ENCODE measurements at regions not wholly inside any gene's neighbourhood (a gene's known extent, or its start where the extent isn't known, plus 50 kb on each side); places are given as distances from the start of the nearest gene placed in this dataset.

DNA sequence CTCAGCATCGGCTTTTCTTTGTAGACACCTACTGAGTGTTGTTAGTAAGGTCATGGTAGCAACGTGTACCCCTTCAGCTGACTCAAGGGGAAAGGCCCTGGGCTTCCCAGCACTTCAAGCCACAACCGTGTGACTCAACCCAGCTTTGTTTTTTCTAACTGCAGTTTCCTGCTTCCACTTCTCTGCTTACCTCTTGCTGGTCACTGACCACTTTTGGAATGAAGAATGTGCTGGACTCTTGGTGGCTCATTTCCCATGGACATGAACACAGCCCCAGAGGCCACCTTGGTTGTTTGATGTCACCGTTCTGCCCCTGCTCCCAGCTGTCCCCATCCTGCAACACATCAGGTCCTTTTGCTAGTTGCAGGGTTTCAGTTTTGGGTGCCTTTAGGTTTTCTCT lies 69.5 kb upstream of the ZNF438 start:
- no peaks in the 10 kb centered on the region for H3K9me3 ChIP-seq (ENCODE audit: control insufficient read depth, insufficient read depth, low read length)
- H3K36me3 ChIP-seq (ENCODE audit: control insufficient read depth, insufficient read depth, low read length): no peaks in the 10 kb centered on the region
- no peaks in the 10 kb centered on the region for H3K4me1 ChIP-seq (ENCODE audit: control insufficient read depth, insufficient read depth, low read length)
- H3K27me3 ChIP-seq (ENCODE audit: control insufficient read depth, insufficient read depth, low read length): no peaks in the 10 kb centered on the region
- no peak overlapping the region for H3K9ac ChIP-seq (ENCODE audit: low read depth, low read length)
- H3K4me3 ChIP-seq (ENCODE audit: low read depth, low read length): no peak overlapping the region

GRCh38 chr10:31102421-31102820 lies 70.8 kb upstream of the ZNF438 start:
- Histone ChIP-seq H3K36me3 (ENCODE audit: control insufficient read depth, insufficient read depth, low read length) (no peaks in the 10 kb centered on the region), H3K4me1 (ENCODE audit: control insufficient read depth, insufficient read depth, low read length) (no peaks in the 10 kb centered on the region), H3K4me3 (ENCODE audit: low read depth, low read length) (no peak overlapping the region), H3K27me3 (ENCODE audit: control insufficient read depth, insufficient read depth, low read length) (no peaks in the 10 kb centered on the region), H3K9ac (ENCODE audit: low read depth, low read length) (no peak overlapping the region), H3K9me3 (ENCODE audit: control insufficient read depth, insufficient read depth, low read length) (no peaks in the 10 kb centered on the region)

- no peaks in the 10 kb centered on the region for H3K4me1 ChIP-seq (ENCODE audit: control insufficient read depth, insufficient read depth, low read length)
- no peaks in the 10 kb centered on the region for H3K27me3 ChIP-seq (ENCODE audit: control insufficient read depth, insufficient read depth, low read length)
- H3K36me3 ChIP-seq (ENCODE audit: control insufficient read depth, insufficient read depth, low read length): no peaks in the 10 kb centered on the region
- no peak overlapping the region for H3K4me3 ChIP-seq (ENCODE audit: low read depth, low read length)
- H3K9ac ChIP-seq (ENCODE audit: low read depth, low read length): no peak overlapping the region
- H3K9me3 ChIP-seq (ENCODE audit: control insufficient read depth, insufficient read depth, low read length): no peaks in the 10 kb centered on the region
Measured at GRCh38 chr10:31103112-31103511, 71.4 kb upstream of the ZNF438 start.

DNA sequence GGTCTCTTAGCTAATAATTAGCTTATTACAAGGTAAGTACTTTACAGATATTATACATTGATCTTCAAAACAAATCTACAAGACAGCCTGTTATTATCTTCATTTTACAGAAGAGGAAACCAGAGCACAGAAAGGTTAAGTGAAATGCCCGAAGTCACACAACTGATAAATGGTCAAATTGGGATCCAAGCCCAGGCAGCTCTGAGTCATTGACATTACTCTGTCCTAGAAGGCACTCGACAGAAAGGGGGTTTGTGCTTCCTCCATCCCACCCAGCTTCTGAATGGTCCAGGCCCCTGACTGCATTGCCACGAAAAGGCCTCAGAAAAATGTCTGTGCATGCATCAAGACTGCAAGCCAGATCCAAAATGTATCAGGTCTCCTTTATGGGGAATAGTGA lies 81.3 kb upstream of the ZNF438 start:
- no peak overlapping the region for H3K4me3 ChIP-seq (ENCODE audit: low read depth, low read length)
- H3K9ac ChIP-seq (ENCODE audit: low read depth, low read length): no peak overlapping the region
- H3K27me3 ChIP-seq (ENCODE audit: control insufficient read depth, insufficient read depth, low read length): no peaks in the 10 kb centered on the region
- H3K4me1 ChIP-seq (ENCODE audit: control insufficient read depth, insufficient read depth, low read length): no peaks in the 10 kb centered on the region
- H3K36me3 ChIP-seq (ENCODE audit: control insufficient read depth, insufficient read depth, low read length): no peaks in the 10 kb centered on the region
- H3K9me3 ChIP-seq (ENCODE audit: control insufficient read depth, insufficient read depth, low read length): no peaks in the 10 kb centered on the region

DNA sequence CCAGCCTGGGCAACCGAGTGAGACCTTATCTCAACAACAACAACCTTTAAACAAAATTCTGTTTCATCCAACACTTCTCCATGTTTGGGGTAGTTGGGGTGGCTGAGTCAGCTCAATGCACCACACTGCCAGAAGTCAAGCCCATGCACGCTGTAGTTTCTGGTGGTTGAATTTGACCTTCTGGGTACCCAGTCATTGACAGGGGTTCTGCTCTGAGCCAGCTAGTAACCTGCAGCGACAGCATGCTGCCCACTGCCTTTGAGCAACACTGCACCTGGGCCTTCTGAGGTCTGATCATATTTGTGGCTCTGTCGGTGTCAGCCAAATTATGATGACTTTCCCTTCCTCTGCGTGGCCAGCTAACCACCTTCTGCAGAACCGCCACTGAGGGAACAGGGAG lies 84.6 kb upstream of the ZNF438 start:
- H3K27me3 ChIP-seq (ENCODE audit: control insufficient read depth, insufficient read depth, low read length): no peaks in the 10 kb centered on the region
- no peaks in the 10 kb centered on the region for H3K36me3 ChIP-seq (ENCODE audit: control insufficient read depth, insufficient read depth, low read length)
- H3K4me1 ChIP-seq (ENCODE audit: control insufficient read depth, insufficient read depth, low read length): no peaks in the 10 kb centered on the region
- H3K4me3 ChIP-seq (ENCODE audit: low read depth, low read length): no peak overlapping the region
- H3K9me3 ChIP-seq (ENCODE audit: control insufficient read depth, insufficient read depth, low read length): no peaks in the 10 kb centered on the region
- no peak overlapping the region for H3K9ac ChIP-seq (ENCODE audit: low read depth, low read length)

- H3K36me3 ChIP-seq (ENCODE audit: control insufficient read depth, insufficient read depth, low read length): no peaks in the 10 kb centered on the region
- no peaks in the 10 kb centered on the region for H3K27me3 ChIP-seq (ENCODE audit: control insufficient read depth, insufficient read depth, low read length)
- H3K9me3 ChIP-seq (ENCODE audit: control insufficient read depth, insufficient read depth, low read length): no peaks in the 10 kb centered on the region
- H3K4me3 ChIP-seq (ENCODE audit: low read depth, low read length): no peak overlapping the region
- H3K4me1 ChIP-seq (ENCODE audit: control insufficient read depth, insufficient read depth, low read length): no peaks in the 10 kb centered on the region
- H3K9ac ChIP-seq (ENCODE audit: low read depth, low read length): no peak overlapping the region
Measured at GRCh38 chr10:31118556-31118955, 86.9 kb upstream of the ZNF438 start.

- H3K9me3 ChIP-seq (ENCODE audit: control insufficient read depth, insufficient read depth, low read length): no peaks in the 10 kb centered on the region
- no peak overlapping the region for H3K4me3 ChIP-seq (ENCODE audit: low read depth, low read length)
- H3K36me3 ChIP-seq (ENCODE audit: control insufficient read depth, insufficient read depth, low read length): no peaks in the 10 kb centered on the region
- no peaks in the 10 kb centered on the region for H3K27me3 ChIP-seq (ENCODE audit: control insufficient read depth, insufficient read depth, low read length)
- H3K9ac ChIP-seq (ENCODE audit: low read depth, low read length): no peak overlapping the region
- H3K4me1 ChIP-seq (ENCODE audit: control insufficient read depth, insufficient read depth, low read length): no peaks in the 10 kb centered on the region
Measured at GRCh38 chr10:31120392-31120791, 88.7 kb upstream of the ZNF438 start.

- Histone ChIP-seq H3K4me3 (ENCODE audit: low read depth, low read length) (no peak overlapping the region), H3K4me1 (ENCODE audit: control insufficient read depth, insufficient read depth, low read length) (no peaks in the 10 kb centered on the region), H3K36me3 (ENCODE audit: control insufficient read depth, insufficient read depth, low read length) (no peaks in the 10 kb centered on the region), H3K27me3 (ENCODE audit: control insufficient read depth, insufficient read depth, low read length) (no peaks in the 10 kb centered on the region), H3K9ac (ENCODE audit: low read depth, low read length) (no peak overlapping the region), H3K9me3 (ENCODE audit: control insufficient read depth, insufficient read depth, low read length) (no peaks in the 10 kb centered on the region)
Measured at GRCh38 chr10:31120961-31121685, 89.5 kb upstream of the ZNF438 start.

GRCh38 chr10:31121757-31122577 lies 90.3 kb upstream of the ZNF438 start:
- Histone ChIP-seq H3K9ac (ENCODE audit: low read depth, low read length) (no peak overlapping the region), H3K9me3 (ENCODE audit: control insufficient read depth, insufficient read depth, low read length) (no peaks in the 10 kb centered on the region), H3K4me1 (ENCODE audit: control insufficient read depth, insufficient read depth, low read length) (no peaks in the 10 kb centered on the region), H3K27me3 (ENCODE audit: control insufficient read depth, insufficient read depth, low read length) (no peaks in the 10 kb centered on the region), H3K4me3 (ENCODE audit: low read depth, low read length) (no peak overlapping the region), H3K36me3 (ENCODE audit: control insufficient read depth, insufficient read depth, low read length) (no peaks in the 10 kb centered on the region)

GRCh38 chr10:31123946-31124345 lies 92.3 kb upstream of the ZNF438 start:
- no peaks in the 10 kb centered on the region for H3K9me3 ChIP-seq (ENCODE audit: control insufficient read depth, insufficient read depth, low read length)
- no peaks in the 10 kb centered on the region for H3K4me1 ChIP-seq (ENCODE audit: control insufficient read depth, insufficient read depth, low read length)

GRCh38 chr10:31124852-31125251 lies 93.2 kb upstream of the ZNF438 start:
- H3K9ac ChIP-seq (ENCODE audit: low read depth, low read length): no peak overlapping the region
- no peaks in the 10 kb centered on the region for H3K9me3 ChIP-seq (ENCODE audit: control insufficient read depth, insufficient read depth, low read length)
- no peaks in the 10 kb centered on the region for H3K27me3 ChIP-seq (ENCODE audit: control insufficient read depth, insufficient read depth, low read length)
- H3K4me1 ChIP-seq (ENCODE audit: control insufficient read depth, insufficient read depth, low read length): no peaks in the 10 kb centered on the region
- H3K36me3 ChIP-seq (ENCODE audit: control insufficient read depth, insufficient read depth, low read length): no peaks in the 10 kb centered on the region
- no peak overlapping the region for H3K4me3 ChIP-seq (ENCODE audit: low read depth, low read length)

More at GRCh38 chr10:31123946-31124345, 92.3 kb upstream of the ZNF438 start:
- H3K36me3 ChIP-seq (ENCODE audit: control insufficient read depth, insufficient read depth, low read length): no peaks in the 10 kb centered on the region
- H3K27me3 ChIP-seq (ENCODE audit: control insufficient read depth, insufficient read depth, low read length): no peaks in the 10 kb centered on the region
- no peak overlapping the region for H3K4me3 ChIP-seq (ENCODE audit: low read depth, low read length)
- no peak overlapping the region for H3K9ac ChIP-seq (ENCODE audit: low read depth, low read length)

DNA sequence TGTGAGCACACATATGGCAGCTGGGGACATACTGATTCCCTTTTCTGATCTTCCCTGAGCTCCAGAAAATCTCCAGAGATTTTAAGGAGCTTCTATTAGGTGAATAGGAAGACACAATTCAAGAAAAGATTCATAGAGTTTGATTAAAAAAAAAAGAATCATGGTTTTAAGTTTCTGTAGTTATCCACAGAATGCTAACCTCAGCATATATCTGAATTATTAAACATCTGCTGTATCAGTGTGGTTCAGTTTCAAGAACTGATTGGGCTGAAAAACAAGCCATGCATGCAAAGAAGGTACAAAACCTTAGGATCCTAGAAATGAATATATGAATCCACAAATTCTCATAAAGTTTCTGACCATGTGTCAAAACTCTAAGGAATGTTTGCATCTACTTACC lies 94.1 kb upstream of the ZNF438 start:
- Histone ChIP-seq H3K27me3 (ENCODE audit: control insufficient read depth, insufficient read depth, low read length) (no peaks in the 10 kb centered on the region), H3K9ac (ENCODE audit: low read depth, low read length) (no peak overlapping the region), H3K36me3 (ENCODE audit: control insufficient read depth, insufficient read depth, low read length) (no peaks in the 10 kb centered on the region), H3K4me1 (ENCODE audit: control insufficient read depth, insufficient read depth, low read length) (no peaks in the 10 kb centered on the region), H3K9me3 (ENCODE audit: control insufficient read depth, insufficient read depth, low read length) (no peaks in the 10 kb centered on the region), H3K4me3 (ENCODE audit: low read depth, low read length) (no peak overlapping the region)

Measured in iPS-15b (cell line).